Activated naive CD4-positive, alpha-beta T cell treated with anti-CD3 and anti-CD28 coated beads, Interleukin-2, amount 10 ng/mL, durations not matched to agents 7 days and 5 days (primary cell): ENCODE measurements at regions not wholly inside any gene's neighbourhood (a gene's known extent, or its start where the extent isn't known, plus 50 kb on each side); places are given as distances from the start of the nearest gene placed in this dataset.
"Not testable (repeated sequence)": the region's sequence is repeated elsewhere in the genome, so short reads cannot be mapped to it uniquely, and the experiment has no call there.

ENCODE experiments used
- CTCF ChIA-PET: fragments of 350-600 bp; sonication (Branson Sonifier 250); formaldehyde crosslinking; loops from one replicate; lab custom pipeline; 2021; ENCODE audit warnings: antibody characterized with exemption; lab: Charles Lee
- DNase-seq: peaks from one replicate; pipeline ENCODE4 v3.0.0-alpha.2; 2020
- H3K27ac Mint-ChIP-seq: one replicate; pipeline ENCODE4 v1.8.0; 2021; ENCODE audit warnings: mild to moderate bottlenecking, moderate library complexity, mixed read lengths
- H3K27me3 Mint-ChIP-seq: one replicate; pipeline ENCODE4 v1.8.0; 2021; ENCODE audit warnings: mild to moderate bottlenecking, mixed read lengths
- H3K36me3 Mint-ChIP-seq: one replicate; pipeline ENCODE4 v1.8.0; 2021; ENCODE audit warnings: mixed read lengths
- H3K4me1 Mint-ChIP-seq: one replicate; pipeline ENCODE4 v1.8.0; 2021; ENCODE audit warnings: mixed read lengths
- H3K4me3 Mint-ChIP-seq: one replicate; pipeline ENCODE4 v1.8.0; 2021; ENCODE audit warnings: mild to moderate bottlenecking, moderate library complexity, mixed read lengths
- H3K9me3 Mint-ChIP-seq: one replicate; pipeline ENCODE4 v1.8.0; 2021; ENCODE audit warnings: mixed read lengths

- CTCF ChIA-PET, H3K4me3 Mint-ChIP-seq, H3K27me3 Mint-ChIP-seq, H3K27ac Mint-ChIP-seq, H3K9me3 Mint-ChIP-seq, H3K4me1 Mint-ChIP-seq, H3K36me3 Mint-ChIP-seq, DNase-seq: not testable (repeated sequence)
Measured at GRCh38 chr5:6072488-6072887, 305.9 kb downstream of the MED10 start.

- Mint-ChIP-seq H3K4me1 (no peaks in the 10 kb centered on the region), H3K9me3 (peaks cover 2% of the 10 kb centered on the region), H3K27me3 (no peaks in the 10 kb centered on the region), H3K4me3 (no peak overlapping the region), H3K27ac (no peak overlapping the region), H3K36me3 (no peaks in the 10 kb centered on the region)
- CTCF ChIA-PET: no interaction called here
- no peak for DNase-seq
Measured at GRCh38 chr5:6069496-6070185, 308.7 kb downstream of the MED10 start.

GRCh38 chr5:6066016-6066415, 312.3 kb downstream of the MED10 start:
- Mint-ChIP-seq H3K4me3 (no peak overlapping the region), H3K4me1 (no peaks in the 10 kb centered on the region), H3K27ac (no peak overlapping the region), H3K27me3 (no peaks in the 10 kb centered on the region), H3K9me3 (no peaks in the 10 kb centered on the region), H3K36me3 (no peaks in the 10 kb centered on the region)
- DNase-seq: no peak
- CTCF ChIA-PET: no interaction called here

GRCh38 chr5:6059137-6059800, 319.1 kb downstream of the MED10 start:
- Mint-ChIP-seq H3K9me3 (no peaks in the 10 kb centered on the region), H3K4me3 (no peak overlapping the region), H3K36me3 (no peaks in the 10 kb centered on the region), H3K4me1 (no peaks in the 10 kb centered on the region), H3K27ac (no peak overlapping the region), H3K27me3 (no peaks in the 10 kb centered on the region)
- DNase-seq: no peak
- CTCF ChIA-PET: no interaction called here

GRCh38 chr5:6058055-6058715, 320.2 kb downstream of the MED10 start:
- H3K27me3 Mint-ChIP-seq: no peaks in the 10 kb centered on the region
- DNase-seq: no peak
- CTCF ChIA-PET: no interaction called here
- H3K4me1 Mint-ChIP-seq: no peaks in the 10 kb centered on the region
- H3K27ac Mint-ChIP-seq: no peak overlapping the region
- H3K36me3 Mint-ChIP-seq: no peaks in the 10 kb centered on the region
- no peaks in the 10 kb centered on the region for H3K9me3 Mint-ChIP-seq
- no peak overlapping the region for H3K4me3 Mint-ChIP-seq

- Mint-ChIP-seq H3K4me1 (no peaks in the 10 kb centered on the region), H3K36me3 (no peaks in the 10 kb centered on the region)
- CTCF ChIA-PET: no interaction called here
Measured at GRCh38 chr5:6056280-6056679, 322.1 kb downstream of the MED10 start.

GRCh38 chr5:6049662-6050061, 328.7 kb downstream of the MED10 start:
- CTCF ChIA-PET: no interaction called here
- Mint-ChIP-seq H3K4me3 (no peak overlapping the region), H3K9me3 (no peaks in the 10 kb centered on the region), H3K36me3 (no peaks in the 10 kb centered on the region), H3K4me1 (no peaks in the 10 kb centered on the region), H3K27ac (no peak overlapping the region), H3K27me3 (no peaks in the 10 kb centered on the region)
- DNase-seq: no peak

More at GRCh38 chr5:6056280-6056679, 322.1 kb downstream of the MED10 start:
- Mint-ChIP-seq H3K27me3 (no peaks in the 10 kb centered on the region), H3K9me3 (no peaks in the 10 kb centered on the region), H3K4me3 (no peak overlapping the region), H3K27ac (no peak overlapping the region)
- no peak for DNase-seq

GRCh38 chr5:6048746-6049145, 329.6 kb downstream of the MED10 start:
- no peaks in the 10 kb centered on the region for H3K4me1 Mint-ChIP-seq
- DNase-seq: no peak
- CTCF ChIA-PET: no interaction called here
- no peak overlapping the region for H3K4me3 Mint-ChIP-seq
- H3K36me3 Mint-ChIP-seq: no peaks in the 10 kb centered on the region
- no peaks in the 10 kb centered on the region for H3K9me3 Mint-ChIP-seq
- H3K27ac Mint-ChIP-seq: no peak overlapping the region
- no peaks in the 10 kb centered on the region for H3K27me3 Mint-ChIP-seq

GRCh38 chr5:6046296-6046967, 331.9 kb downstream of the MED10 start:
- no peak overlapping the region for H3K27ac Mint-ChIP-seq
- H3K36me3 Mint-ChIP-seq: no peaks in the 10 kb centered on the region
- H3K4me1 Mint-ChIP-seq: no peaks in the 10 kb centered on the region
- no peak overlapping the region for H3K4me3 Mint-ChIP-seq
- CTCF ChIA-PET: no interaction called here
- no peak for DNase-seq
- no peaks in the 10 kb centered on the region for H3K27me3 Mint-ChIP-seq
- no peaks in the 10 kb centered on the region for H3K9me3 Mint-ChIP-seq

- Mint-ChIP-seq H3K4me3 (no peak overlapping the region), H3K9me3 (no peaks in the 10 kb centered on the region), H3K27me3 (no peaks in the 10 kb centered on the region), H3K36me3 (no peaks in the 10 kb centered on the region), H3K4me1 (no peaks in the 10 kb centered on the region), H3K27ac (no peak overlapping the region)
- CTCF ChIA-PET: no interaction called here
- no peak for DNase-seq
Measured at GRCh38 chr5:6043491-6044310, 334.6 kb downstream of the MED10 start.

- CTCF ChIA-PET: no interaction called here
- H3K9me3 Mint-ChIP-seq: no peaks in the 10 kb centered on the region
- no peak for DNase-seq
Measured at GRCh38 chr5:6041977-6042550, 336.3 kb downstream of the MED10 start.

GRCh38 chr5:6039111-6039510, 339.2 kb downstream of the MED10 start:
- Mint-ChIP-seq H3K27me3 (no peaks in the 10 kb centered on the region), H3K4me1 (no peaks in the 10 kb centered on the region), H3K4me3 (no peak overlapping the region), H3K27ac (no peak overlapping the region), H3K9me3 (no peaks in the 10 kb centered on the region), H3K36me3 (no peaks in the 10 kb centered on the region)
- CTCF ChIA-PET: no interaction called here
- no peak for DNase-seq

More at GRCh38 chr5:6041977-6042550, 336.3 kb downstream of the MED10 start:
- Mint-ChIP-seq H3K4me1 (no peaks in the 10 kb centered on the region), H3K4me3 (no peak overlapping the region), H3K27ac (no peak overlapping the region), H3K36me3 (no peaks in the 10 kb centered on the region), H3K27me3 (no peaks in the 10 kb centered on the region)

GRCh38 chr5:6036006-6036405, 342.3 kb downstream of the MED10 start:
- Mint-ChIP-seq H3K4me3 (no peak overlapping the region), H3K36me3 (no peaks in the 10 kb centered on the region), H3K4me1 (no peaks in the 10 kb centered on the region), H3K9me3 (no peaks in the 10 kb centered on the region), H3K27me3 (no peaks in the 10 kb centered on the region), H3K27ac (no peak overlapping the region)
- no peak for DNase-seq
- CTCF ChIA-PET: no interaction called here
